Lung microvascular endothelial cell (primary cell): ENCODE measurements at regions not wholly inside any gene's neighbourhood (a gene's known extent, or its start where the extent isn't known, plus 50 kb on each side); places are given as distances from the start of the nearest gene placed in this dataset.
"Not testable (repeated sequence)": the region's sequence is repeated elsewhere in the genome, so short reads cannot be mapped to it uniquely, and the experiment has no call there.

Experiments
- DNase-seq, 2 donors: peaks; one replicate each; pipeline versions ENCODE4 v3.0.0 to v3.0.0-alpha.2; 2010; ENCODE audit warnings: low read depth in 2 of 2

DNA sequence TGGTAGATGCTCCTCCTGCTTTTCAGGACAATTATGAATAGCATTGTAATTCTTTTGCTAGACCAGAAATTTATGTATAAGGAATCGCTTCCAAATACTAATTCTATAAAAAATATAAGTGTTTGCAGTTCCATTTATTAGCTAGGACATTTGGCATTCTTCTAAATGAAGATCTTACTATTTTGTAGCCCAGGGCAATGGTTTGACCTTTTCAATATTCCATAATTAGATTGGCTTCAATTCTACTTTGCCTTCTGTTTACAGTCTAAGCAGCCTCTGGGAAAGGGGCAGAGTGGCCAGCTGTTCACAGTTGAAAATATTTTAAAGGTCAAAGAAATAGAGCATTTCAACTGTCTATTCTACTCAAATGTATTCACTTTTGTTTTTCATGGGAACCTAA lies 912.1 kb upstream of the GRIA3 start:
- no peak for DNase-seq

DNA sequence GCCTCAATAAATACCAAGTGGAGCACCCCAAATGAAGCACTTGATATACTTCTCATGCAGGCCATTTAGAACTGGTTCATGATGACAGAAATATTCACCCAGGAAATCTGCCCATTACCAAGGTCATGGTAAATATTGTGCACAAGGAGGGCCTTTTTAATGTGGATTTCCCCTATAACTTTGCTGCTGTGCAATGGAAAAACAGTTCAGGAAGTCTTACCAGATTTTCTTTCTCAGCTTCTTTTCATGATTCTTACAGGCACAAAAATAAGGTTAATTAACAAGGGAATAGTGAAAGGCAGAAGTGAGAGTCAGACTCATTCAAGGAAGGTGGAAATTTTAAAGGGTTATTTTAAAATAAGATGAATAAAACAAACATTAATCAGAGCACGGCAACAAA lies 904.3 kb upstream of the GRIA3 start:
- DNase-seq: no peak

DNA sequence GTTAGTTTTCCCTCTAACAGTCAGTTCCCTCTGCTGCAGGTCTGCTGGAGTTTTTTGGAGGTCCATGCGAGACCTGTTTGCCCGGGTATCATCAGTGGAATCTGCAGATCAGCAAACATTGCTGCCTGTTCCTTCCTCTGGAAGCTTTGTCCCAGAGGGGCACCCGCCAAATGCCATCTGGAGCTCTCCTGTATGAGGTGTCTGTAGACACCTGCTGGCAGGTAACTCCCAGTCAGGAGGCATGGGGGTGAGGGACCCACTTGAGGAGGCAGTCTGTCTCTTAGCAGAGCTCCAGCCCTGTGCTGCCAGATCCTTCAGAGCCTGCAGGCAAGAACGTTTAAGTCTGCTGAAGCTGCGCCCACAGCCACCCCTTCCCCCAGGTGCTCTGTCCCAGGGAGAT lies 884.3 kb upstream of the GRIA3 start:
- not testable (repeated sequence) for DNase-seq

DNA sequence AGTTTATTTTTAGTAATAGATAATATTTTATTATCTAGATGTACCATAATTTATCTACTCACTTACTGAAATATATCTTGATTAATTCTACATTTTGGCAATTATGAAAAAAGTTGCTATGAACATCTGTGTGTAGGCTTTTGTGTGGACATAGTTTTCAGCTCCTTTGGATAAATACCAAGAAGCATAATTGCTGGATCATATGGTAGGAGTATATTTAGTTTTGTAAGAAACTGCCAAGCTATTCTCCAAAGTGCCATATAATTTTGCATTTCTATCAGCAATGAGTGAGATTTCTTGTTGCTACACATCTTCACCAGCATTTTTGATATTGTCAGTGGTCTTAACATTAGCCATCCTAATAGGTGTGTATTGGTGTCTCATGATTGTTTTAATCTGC lies 882.6 kb upstream of the GRIA3 start:
- no peak for DNase-seq

DNA sequence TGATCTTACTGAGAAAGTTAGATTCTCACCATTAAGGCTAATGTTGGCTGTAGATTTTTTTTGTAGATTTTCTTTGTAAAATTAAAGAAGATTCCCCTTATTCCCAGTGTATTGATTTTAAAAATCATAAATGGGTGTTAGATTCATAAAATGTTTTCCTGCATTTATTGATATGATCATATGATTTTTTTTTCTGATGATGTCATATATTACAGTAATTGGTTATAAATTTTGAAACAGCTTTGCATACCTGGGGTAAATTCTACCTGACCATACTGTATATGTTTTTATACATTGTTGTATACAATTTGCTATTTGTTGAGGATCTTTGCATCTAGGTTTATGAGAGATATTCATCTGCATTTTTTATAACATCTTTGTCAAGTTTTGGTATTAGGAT lies 880.3 kb upstream of the GRIA3 start:
- no peak for DNase-seq

DNA sequence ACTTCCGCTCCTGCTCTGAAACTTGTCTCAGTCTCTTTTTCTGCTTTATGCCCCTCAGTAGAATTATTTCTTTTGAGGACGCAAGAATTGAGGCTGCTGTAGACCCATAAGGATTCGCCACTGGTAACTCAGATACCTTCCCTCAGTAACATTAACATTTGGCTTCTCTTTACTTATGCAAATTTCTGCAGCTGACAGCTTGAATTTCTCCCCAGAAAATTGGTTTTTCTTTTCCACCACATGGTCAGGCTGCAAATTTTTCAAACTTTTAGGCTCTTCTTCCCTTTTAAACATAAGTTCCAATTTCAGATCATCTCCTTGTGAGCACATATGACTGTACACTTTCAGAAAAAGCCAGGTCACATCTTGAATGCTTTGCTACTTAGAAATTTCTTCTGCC lies 839.3 kb upstream of the GRIA3 start:
- no peak for DNase-seq

- no peak for DNase-seq
These were observed 820.8 kb upstream of the GRIA3 start for GRCh38 chrX:122363112-122363795.

DNA sequence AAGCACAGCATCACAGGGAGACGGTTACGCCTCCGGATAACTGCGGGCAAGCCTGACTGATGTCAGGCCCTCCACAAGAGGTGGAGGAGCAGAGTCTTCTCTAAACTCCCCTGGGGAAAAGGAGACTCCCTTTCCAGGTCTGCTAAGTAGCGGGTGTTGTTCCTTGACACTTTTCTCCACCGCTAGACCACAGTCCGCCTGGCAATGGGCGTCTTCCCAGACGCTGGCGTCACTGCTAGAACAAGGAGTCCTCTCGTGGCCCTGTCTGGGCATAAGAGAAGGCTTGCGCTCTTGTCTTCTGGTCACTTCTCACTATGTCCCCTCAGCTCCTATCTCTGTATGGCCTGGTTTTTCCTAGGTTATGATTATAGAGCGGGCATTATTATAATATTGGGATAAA lies 808.5 kb upstream of the GRIA3 start:
- DNase-seq: not testable (repeated sequence)

- no peak for DNase-seq
These were observed 795.1 kb upstream of the GRIA3 start for GRCh38 chrX:122389005-122389404.

- DNase-seq: no peak
These were observed 765.3 kb upstream of the GRIA3 start for GRCh38 chrX:122418758-122419157.

- DNase-seq: no peak
These were observed 762.5 kb upstream of the GRIA3 start for GRCh38 chrX:122421434-122422121.

DNA sequence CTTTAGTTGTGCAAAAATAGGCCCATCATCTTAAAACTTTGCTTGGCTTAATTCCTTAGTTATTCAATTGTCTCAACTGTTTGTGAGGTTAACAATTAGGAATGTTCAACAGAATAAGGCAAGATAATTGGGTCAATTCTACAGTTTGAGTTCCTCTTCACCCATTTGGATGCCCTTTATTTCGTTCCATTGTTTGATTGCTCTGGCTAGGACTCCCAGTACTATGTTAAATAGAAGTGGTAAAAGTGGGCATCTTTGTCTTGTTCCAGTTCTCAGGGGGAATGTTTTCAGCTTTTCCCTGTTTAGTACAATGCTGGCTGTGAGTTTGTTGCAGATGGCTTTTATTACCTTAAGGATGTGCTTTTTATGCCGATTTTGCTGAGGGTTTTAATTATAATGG lies 761.5 kb upstream of the GRIA3 start:
- DNase-seq: no peak

DNA sequence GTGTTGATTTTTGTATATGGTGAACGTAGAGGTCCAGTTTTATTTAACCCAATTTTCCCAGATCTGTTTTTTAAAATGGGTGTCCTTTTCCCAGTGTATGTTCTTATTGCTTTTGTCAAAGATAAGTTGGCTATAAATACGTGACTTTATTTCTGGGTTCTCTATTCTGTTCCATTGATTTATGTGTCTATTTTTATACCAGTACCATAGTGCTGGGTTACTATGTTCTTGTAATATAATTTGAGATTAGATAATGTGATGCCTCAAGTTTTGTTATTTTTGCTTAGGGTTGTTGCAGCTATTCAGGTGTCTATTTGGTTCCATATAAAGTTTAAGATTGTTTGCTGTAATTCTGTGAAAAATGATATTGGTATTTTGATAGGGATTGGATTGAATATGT lies 749.1 kb upstream of the GRIA3 start:
- no peak for DNase-seq

- DNase-seq: no peak
These were observed 744.2 kb upstream of the GRIA3 start for GRCh38 chrX:122439831-122440230.

GRCh38 chrX:122440832-122441231 lies 743.2 kb upstream of the GRIA3 start:
- no peak for DNase-seq

DNA sequence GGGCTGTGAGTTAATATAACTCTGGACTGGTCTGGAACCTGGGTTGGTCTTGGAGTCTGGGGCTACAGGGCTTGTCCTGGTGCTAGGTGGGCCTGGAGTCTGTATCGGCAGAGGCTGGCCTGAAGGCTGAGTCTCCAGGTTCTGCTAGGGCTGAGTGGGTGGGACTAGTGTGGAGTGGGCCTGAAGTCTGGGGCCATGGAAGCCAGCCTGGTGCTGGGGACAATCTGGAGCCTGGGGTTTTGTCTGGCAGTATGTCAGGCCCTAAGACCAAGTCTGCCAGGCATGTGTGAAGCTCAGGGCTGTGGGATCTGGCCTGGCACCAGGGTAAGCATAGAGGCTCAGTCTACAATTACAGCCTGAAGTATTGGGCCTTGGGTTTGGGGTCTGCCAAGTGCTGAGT lies 742.6 kb upstream of the GRIA3 start:
- no peak for DNase-seq

GRCh38 chrX:122445466-122445865 lies 738.6 kb upstream of the GRIA3 start:
- DNase-seq: no peak

GRCh38 chrX:122464341-122464740 lies 719.7 kb upstream of the GRIA3 start:
- no peak for DNase-seq

GRCh38 chrX:122475306-122475705 lies 708.8 kb upstream of the GRIA3 start:
- no peak for DNase-seq

DNA sequence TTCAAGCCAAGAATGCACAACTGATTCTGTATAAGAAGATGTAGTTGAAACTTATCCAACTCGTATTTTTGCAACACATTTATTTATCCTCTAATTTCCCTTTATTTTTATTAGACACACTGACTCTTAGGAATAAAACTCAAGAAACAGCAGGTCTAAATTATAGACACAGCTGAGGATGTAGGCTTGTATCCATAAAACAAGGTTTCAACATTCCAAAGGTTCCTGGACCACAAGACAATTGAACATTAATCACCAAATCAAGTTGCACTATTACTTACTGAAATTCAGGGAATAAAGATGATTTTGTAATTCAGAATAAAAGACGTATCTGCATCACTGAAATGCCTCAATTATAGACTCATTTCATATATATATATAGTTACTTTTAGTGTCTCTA lies 683.5 kb upstream of the GRIA3 start:
- DNase-seq: no peak

DNA sequence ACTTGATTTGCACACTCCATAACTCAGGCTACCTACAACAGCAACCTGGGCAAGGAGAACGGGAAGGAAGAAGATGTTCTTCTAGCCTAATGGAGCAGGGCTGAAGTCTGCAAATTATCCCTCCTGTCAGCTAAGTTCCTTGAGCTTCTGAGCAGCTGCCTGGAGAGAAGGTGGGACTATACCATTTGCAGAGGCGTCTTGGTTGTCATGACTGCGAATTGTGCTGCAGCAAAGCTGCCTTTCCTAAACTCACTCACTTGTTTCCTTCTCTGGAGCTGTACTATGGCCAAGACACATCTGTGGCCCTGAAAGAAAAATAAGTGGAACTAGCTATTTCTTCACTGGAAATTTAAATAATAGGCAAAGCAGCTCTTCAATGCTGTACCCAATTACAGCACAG lies 682.4 kb upstream of the GRIA3 start:
- no peak for DNase-seq

DNA sequence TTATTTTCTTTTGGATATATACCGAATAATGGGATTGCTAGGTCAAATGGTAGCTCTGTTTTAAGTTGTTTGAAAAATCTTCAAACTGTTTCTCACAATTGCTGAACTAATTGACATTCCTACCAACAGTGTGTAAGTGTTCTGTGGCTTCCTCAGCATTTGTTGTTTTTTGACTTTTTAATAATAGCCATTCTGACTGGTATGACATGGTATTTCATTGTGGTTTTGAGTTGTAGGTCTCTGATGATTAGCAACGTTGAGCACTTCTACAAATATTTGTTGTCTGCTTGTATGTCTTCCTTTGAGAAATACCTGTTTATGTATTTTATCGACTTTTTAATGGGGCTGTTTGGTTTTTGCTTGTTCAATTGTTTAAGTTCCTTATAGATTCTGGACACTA lies 680.1 kb upstream of the GRIA3 start:
- no peak for DNase-seq

GRCh38 chrX:122512561-122513072 lies 671.5 kb upstream of the GRIA3 start:
- DNase-seq: no peak
